ENCODE measurements at regions not wholly inside any gene's neighbourhood (a gene's known extent, or its start where the extent isn't known, plus 50 kb on each side); places are given as distances from the start of the nearest gene placed in this dataset.

DNA sequence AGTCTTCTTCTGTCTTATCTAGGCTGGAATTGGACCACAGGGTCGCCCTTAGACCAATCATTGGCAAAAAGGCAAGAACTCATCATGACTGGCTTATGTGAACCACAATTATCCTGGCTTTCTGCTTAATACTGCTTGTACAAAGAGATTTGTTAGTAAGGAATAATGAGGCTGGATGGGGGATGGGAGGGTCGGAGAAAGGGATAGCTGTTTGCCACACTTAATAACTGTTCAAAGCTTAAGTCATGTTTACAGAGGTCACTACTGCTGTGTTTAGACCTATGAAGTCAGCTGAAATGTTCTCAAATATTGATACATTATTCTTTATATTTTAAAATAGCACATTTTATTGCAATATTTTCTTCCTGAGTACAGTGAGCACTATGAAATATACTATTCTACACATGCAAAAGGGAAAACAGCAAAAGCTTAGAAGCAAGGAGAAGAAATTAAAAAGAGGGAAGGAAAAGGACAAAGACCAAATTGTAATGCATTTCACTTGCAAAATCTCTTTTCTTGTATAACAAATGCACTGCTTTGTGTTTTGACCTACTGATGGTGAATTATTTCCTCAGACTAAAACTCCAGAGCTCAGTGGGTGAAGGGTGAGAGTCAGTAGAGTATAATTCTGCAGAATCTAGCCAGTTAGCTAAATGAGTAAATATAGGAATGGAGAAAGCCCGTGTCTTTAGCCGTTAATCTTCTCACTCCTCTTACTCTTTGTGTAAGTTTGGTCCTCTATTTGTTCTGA, 404.9 kb upstream of the ZNF608 start:
- no peaks in the 10 kb centered on the region for H3K9me3 ChIP-seq (ENCODE audit: control insufficient read depth in 4 of 4, low read length in 3 of 4)
- peaks cover 0 to 1% (median 0%) of the 10 kb centered on the region in 4 donors for H3K4me1 ChIP-seq (ENCODE audit: control insufficient read depth in 4 of 4, insufficient read depth in 4 of 4, low read length in 3 of 4)
- no peaks in the 10 kb centered on the region for H3K36me3 ChIP-seq (ENCODE audit: control insufficient read depth in 4 of 4, insufficient read depth in 3 of 4, low read depth in 1 of 4, low read length in 3 of 4)
- H3K27ac ChIP-seq (ENCODE audit: low read depth in 1 of 2, low read length in 2 of 2) = no peak overlapping the region
- TF ChIP-seq TAF1 (conservative IDR thresholded peaks at IDR 0.05) = no peak
- no peak for TF ChIP-seq JUND (IDR thresholded peaks at IDR 0.05)
- no peak for TF ChIP-seq YY1 (IDR thresholded peaks at IDR 0.05)
- TF ChIP-seq NR2F2 (IDR thresholded peaks at IDR 0.05) = no peak
- TF ChIP-seq FOXA2 (IDR thresholded peaks at IDR 0.05) = no peak
- TF ChIP-seq RAD21 (IDR thresholded peaks at IDR 0.05) = no peak
- TF ChIP-seq GABPA (IDR thresholded peaks at IDR 0.05 in 1 of 2, conservative IDR thresholded peaks at IDR 0.05 in 1 of 2) = no peak
- TF ChIP-seq, protein P1, sequence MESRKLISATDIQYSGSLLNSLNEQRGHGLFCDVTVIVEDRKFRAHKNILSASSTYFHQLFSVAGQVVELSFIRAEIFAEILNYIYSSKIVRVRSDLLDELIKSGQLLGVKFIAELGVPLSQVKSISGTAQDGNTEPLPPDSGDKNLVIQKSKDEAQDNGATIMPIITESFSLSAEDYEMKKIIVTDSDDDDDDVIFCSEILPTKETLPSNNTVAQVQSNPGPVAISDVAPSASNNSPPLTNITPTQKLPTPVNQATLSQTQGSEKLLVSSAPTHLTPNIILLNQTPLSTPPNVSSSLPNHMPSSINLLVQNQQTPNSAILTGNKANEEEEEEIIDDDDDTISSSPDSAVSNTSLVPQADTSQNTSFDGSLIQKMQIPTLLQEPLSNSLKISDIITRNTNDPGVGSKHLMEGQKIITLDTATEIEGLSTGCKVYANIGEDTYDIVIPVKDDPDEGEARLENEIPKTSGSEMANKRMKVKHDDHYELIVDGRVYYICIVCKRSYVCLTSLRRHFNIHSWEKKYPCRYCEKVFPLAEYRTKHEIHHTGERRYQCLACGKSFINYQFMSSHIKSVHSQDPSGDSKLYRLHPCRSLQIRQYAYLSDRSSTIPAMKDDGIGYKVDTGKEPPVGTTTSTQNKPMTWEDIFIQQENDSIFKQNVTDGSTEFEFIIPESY (IDR thresholded peaks at IDR 0.05) = no peak
- TF ChIP-seq, protein P2, sequence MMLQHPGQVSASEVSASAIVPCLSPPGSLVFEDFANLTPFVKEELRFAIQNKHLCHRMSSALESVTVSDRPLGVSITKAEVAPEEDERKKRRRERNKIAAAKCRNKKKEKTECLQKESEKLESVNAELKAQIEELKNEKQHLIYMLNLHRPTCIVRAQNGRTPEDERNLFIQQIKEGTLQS (IDR thresholded peaks at IDR 0.05) = no peak
- no peak for TF ChIP-seq RXRA (IDR thresholded peaks at IDR 0.05)
- TF ChIP-seq, protein P3, sequence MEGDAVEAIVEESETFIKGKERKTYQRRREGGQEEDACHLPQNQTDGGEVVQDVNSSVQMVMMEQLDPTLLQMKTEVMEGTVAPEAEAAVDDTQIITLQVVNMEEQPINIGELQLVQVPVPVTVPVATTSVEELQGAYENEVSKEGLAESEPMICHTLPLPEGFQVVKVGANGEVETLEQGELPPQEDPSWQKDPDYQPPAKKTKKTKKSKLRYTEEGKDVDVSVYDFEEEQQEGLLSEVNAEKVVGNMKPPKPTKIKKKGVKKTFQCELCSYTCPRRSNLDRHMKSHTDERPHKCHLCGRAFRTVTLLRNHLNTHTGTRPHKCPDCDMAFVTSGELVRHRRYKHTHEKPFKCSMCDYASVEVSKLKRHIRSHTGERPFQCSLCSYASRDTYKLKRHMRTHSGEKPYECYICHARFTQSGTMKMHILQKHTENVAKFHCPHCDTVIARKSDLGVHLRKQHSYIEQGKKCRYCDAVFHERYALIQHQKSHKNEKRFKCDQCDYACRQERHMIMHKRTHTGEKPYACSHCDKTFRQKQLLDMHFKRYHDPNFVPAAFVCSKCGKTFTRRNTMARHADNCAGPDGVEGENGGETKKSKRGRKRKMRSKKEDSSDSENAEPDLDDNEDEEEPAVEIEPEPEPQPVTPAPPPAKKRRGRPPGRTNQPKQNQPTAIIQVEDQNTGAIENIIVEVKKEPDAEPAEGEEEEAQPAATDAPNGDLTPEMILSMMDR (IDR thresholded peaks at IDR 0.05; ENCODE audit: low read depth, low read length, missing input control) = no peak
- no peak for TF ChIP-seq SP1 (IDR thresholded peaks at IDR 0.05)
- TF ChIP-seq, protein P4, sequence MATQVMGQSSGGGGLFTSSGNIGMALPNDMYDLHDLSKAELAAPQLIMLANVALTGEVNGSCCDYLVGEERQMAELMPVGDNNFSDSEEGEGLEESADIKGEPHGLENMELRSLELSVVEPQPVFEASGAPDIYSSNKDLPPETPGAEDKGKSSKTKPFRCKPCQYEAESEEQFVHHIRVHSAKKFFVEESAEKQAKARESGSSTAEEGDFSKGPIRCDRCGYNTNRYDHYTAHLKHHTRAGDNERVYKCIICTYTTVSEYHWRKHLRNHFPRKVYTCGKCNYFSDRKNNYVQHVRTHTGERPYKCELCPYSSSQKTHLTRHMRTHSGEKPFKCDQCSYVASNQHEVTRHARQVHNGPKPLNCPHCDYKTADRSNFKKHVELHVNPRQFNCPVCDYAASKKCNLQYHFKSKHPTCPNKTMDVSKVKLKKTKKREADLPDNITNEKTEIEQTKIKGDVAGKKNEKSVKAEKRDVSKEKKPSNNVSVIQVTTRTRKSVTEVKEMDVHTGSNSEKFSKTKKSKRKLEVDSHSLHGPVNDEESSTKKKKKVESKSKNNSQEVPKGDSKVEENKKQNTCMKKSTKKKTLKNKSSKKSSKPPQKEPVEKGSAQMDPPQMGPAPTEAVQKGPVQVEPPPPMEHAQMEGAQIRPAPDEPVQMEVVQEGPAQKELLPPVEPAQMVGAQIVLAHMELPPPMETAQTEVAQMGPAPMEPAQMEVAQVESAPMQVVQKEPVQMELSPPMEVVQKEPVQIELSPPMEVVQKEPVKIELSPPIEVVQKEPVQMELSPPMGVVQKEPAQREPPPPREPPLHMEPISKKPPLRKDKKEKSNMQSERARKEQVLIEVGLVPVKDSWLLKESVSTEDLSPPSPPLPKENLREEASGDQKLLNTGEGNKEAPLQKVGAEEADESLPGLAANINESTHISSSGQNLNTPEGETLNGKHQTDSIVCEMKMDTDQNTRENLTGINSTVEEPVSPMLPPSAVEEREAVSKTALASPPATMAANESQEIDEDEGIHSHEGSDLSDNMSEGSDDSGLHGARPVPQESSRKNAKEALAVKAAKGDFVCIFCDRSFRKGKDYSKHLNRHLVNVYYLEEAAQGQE (IDR thresholded peaks at IDR 0.05) = no peak
- TF ChIP-seq HNF4A (conservative IDR thresholded peaks at IDR 0.05) = no peak
- TF ChIP-seq, protein P5, sequence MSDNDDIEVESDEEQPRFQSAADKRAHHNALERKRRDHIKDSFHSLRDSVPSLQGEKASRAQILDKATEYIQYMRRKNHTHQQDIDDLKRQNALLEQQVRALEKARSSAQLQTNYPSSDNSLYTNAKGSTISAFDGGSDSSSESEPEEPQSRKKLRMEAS (IDR thresholded peaks at IDR 0.05) = no peak
- TF ChIP-seq HNF4G (IDR thresholded peaks at IDR 0.05) = no peak
- no peak for TF ChIP-seq FOXA1 (IDR thresholded peaks at IDR 0.05)
- DNase-seq (ENCODE audit: low spot score) = no peak
- no peak overlapping the region for H3K4me3 ChIP-seq (ENCODE audit: low read depth in 1 of 3, low read length in 3 of 3)
- H3K27me3 ChIP-seq (ENCODE audit: control insufficient read depth in 4 of 4, insufficient read depth in 4 of 4, low read length in 3 of 4) = no peaks in the 10 kb centered on the region
- H3K9ac ChIP-seq (ENCODE audit: low read depth in 1 of 2, low read length in 2 of 2) = no peak overlapping the region
- WGBS = 50% methylated on average over 4 of the region's 4 CpGs

All from liver (tissue), 8 donors.